Stimulated activated CD4-positive, alpha-beta T cell treated with anti-CD3 and anti-CD28 coated beads, Interleukin-12 subunit alpha, Interleukin-12 subunit beta, amount 100 ng/mL, for 4 hours (primary cell): ENCODE measurements at regions not wholly inside any gene's neighbourhood (a gene's known extent, or its start where the extent isn't known, plus 50 kb on each side); places are given as distances from the start of the nearest gene placed in this dataset.
"Not testable (repeated sequence)": the region's sequence is repeated elsewhere in the genome, so short reads cannot be mapped to it uniquely, and the experiment has no call there.

ENCODE experiments used
- DNase-seq: peaks from one replicate; pipeline ENCODE4 v3.0.0-alpha.2; 2020

GRCh38 chr1:146487555-146487954 is 258.7 kb upstream of the NOTCH2NLA start:
- not testable (repeated sequence) for DNase-seq

GRCh38 chr1:146487155-146487554 is 258.3 kb upstream of the NOTCH2NLA start:
- not testable (repeated sequence) for DNase-seq

GRCh38 chr1:146486300-146487014 is 257.6 kb upstream of the NOTCH2NLA start:
- DNase-seq, result not testable (repeated sequence)

GRCh38 chr1:146484195-146484594 is 255.4 kb upstream of the NOTCH2NLA start:
- DNase-seq, result not testable (repeated sequence)

- DNase-seq, result not testable (repeated sequence)
These were observed 250.4 kb upstream of the NOTCH2NLA start for GRCh38 chr1:146479188-146479587.

- peak; percentile 15 for DNase-seq
These were observed 249.4 kb upstream of the NOTCH2NLA start for GRCh38 chr1:146478125-146478720.

GRCh38 chr1:146475086-146475485 is 246.3 kb upstream of the NOTCH2NLA start:
- not testable (repeated sequence) for DNase-seq

- not testable (repeated sequence) for DNase-seq
These were observed 245.4 kb upstream of the NOTCH2NLA start for GRCh38 chr1:146474216-146474615.

GRCh38 chr1:146472192-146472861 is 243.5 kb upstream of the NOTCH2NLA start:
- peak; percentile 75 for DNase-seq

GRCh38 chr1:146459939-146460338 is 231.1 kb upstream of the NOTCH2NLA start:
- not testable (repeated sequence) for DNase-seq

- DNase-seq, result not testable (repeated sequence)
These were observed 230.5 kb upstream of the NOTCH2NLA start for GRCh38 chr1:146459308-146459707.

- DNase-seq, result not testable (repeated sequence)
These were observed 220.0 kb upstream of the NOTCH2NLA start for GRCh38 chr1:146448877-146449246.

GRCh38 chr1:146448212-146448876 is 219.5 kb upstream of the NOTCH2NLA start:
- peak; percentile 43 for DNase-seq

- DNase-seq, result peak; percentile 18
These were observed 215.0 kb upstream of the NOTCH2NLA start for GRCh38 chr1:146443871-146444222.

GRCh38 chr1:146443088-146443870 is 214.5 kb upstream of the NOTCH2NLA start:
- DNase-seq, result not testable (repeated sequence)

- DNase-seq, result not testable (repeated sequence)
These were observed 209.7 kb upstream of the NOTCH2NLA start for GRCh38 chr1:146438543-146438942.

- DNase-seq, result not testable (repeated sequence)
These were observed 187.8 kb upstream of the NOTCH2NLA start for GRCh38 chr1:146416642-146417041.

GRCh38 chr1:146415017-146415416 is 186.2 kb upstream of the NOTCH2NLA start:
- DNase-seq, result not testable (repeated sequence)

- not testable (repeated sequence) for DNase-seq
These were observed 185.1 kb upstream of the NOTCH2NLA start for GRCh38 chr1:146413911-146414310.

- DNase-seq, result not testable (repeated sequence)
These were observed 183.1 kb upstream of the NOTCH2NLA start for GRCh38 chr1:146411923-146412322.

- not testable (repeated sequence) for DNase-seq
These were observed 181.1 kb upstream of the NOTCH2NLA start for GRCh38 chr1:146409817-146410441.
